ENCODE measurements at regions not wholly inside any gene's neighbourhood (a gene's known extent, or its start where the extent isn't known, plus 50 kb on each side); places are given as distances from the start of the nearest gene placed in this dataset.

DNA sequence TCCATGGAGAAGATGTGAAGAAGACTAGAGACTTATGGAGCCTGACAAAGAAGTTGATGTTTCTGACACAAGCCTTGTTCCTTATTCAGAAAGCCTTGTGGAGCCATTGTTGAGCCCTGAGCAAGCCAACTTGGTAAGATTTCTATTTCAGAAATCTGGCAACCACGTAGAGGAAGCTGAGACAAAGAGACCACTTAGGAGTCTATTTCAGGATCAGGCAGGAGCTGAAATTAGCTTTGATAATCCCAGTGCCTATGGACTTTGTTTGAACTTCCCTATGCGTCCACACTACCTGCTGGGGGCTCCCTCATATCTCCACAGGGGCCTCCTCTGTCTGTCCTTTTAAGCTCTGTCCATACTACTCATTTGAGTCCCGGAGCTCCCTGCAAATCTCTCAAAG lies 540.0 kb upstream of the GOT2 start:
- TF ChIP-seq TEAD4 (IDR thresholded peaks at IDR 0.05; ENCODE audit: borderline replicate concordance, insufficient read depth) = no peak
- TF ChIP-seq TAF1 (IDR thresholded peaks at IDR 0.05; ENCODE audit: borderline replicate concordance, low read depth, low read length) = no peak
- no peak for TF ChIP-seq RAD21 (IDR thresholded peaks at IDR 0.05; ENCODE audit: low read length)

Data from SK-N-SH (cell line).